T-helper 2 cell treated with Interferon-gamma antibody and Interleukin-4, amounts not matched to agents 5 μg/mL and 100 μg/mL, for 36 hours (primary cell): ENCODE measurements at regions not wholly inside any gene's neighbourhood (a gene's known extent, or its start where the extent isn't known, plus 50 kb on each side); places are given as distances from the start of the nearest gene placed in this dataset.

Source experiments
- DNase-seq: peaks from one replicate; pipeline ENCODE4 v3.0.0; 2021; ENCODE audit warnings: low spot score
- H3K27ac Mint-ChIP-seq: one replicate; pipeline ENCODE4 v1.8.0; 2021; ENCODE audit warnings: mild to moderate bottlenecking, mixed read lengths
- H3K27me3 Mint-ChIP-seq: one replicate; pipeline ENCODE4 v1.8.0; 2021; ENCODE audit warnings: low read depth, mixed read lengths
- H3K36me3 Mint-ChIP-seq: one replicate; pipeline ENCODE4 v1.8.0; 2021; ENCODE audit warnings: low read depth, mixed read lengths
- H3K4me1 Mint-ChIP-seq: one replicate; pipeline ENCODE4 v1.8.0; 2021; ENCODE audit warnings: low read depth, mixed read lengths
- H3K4me3 Mint-ChIP-seq: one replicate; pipeline ENCODE4 v1.8.0; 2022; ENCODE audit warnings: mild to moderate bottlenecking, moderate library complexity, mixed read lengths
- H3K9me3 Mint-ChIP-seq: one replicate; pipeline ENCODE4 v1.8.0; 2021; ENCODE audit warnings: mixed read lengths

- H3K9me3 Mint-ChIP-seq = peaks cover 31% of the 10 kb centered on the region
- no peaks in the 10 kb centered on the region for H3K4me1 Mint-ChIP-seq
- no peak overlapping the region for H3K4me3 Mint-ChIP-seq
- no peak for DNase-seq
- no peak overlapping the region for H3K27ac Mint-ChIP-seq
- H3K36me3 Mint-ChIP-seq = peaks cover 47% of the 10 kb centered on the region
- H3K27me3 Mint-ChIP-seq = no peaks in the 10 kb centered on the region
These were observed 283.5 kb upstream of the RGS6 start for GRCh38 chr14:71648725-71649124.

GRCh38 chr14:71650187-71650755 lies 282.0 kb upstream of the RGS6 start:
- Mint-ChIP-seq H3K9me3 (peaks cover 39% of the 10 kb centered on the region), H3K4me1 (peaks cover 2% of the 10 kb centered on the region), H3K4me3 (no peak overlapping the region), H3K36me3 (peaks cover 56% of the 10 kb centered on the region), H3K27me3 (no peaks in the 10 kb centered on the region), H3K27ac (no peak overlapping the region)
- no peak for DNase-seq

- no peak for DNase-seq
- H3K4me1 Mint-ChIP-seq = peaks cover 5% of the 10 kb centered on the region
- no peaks in the 10 kb centered on the region for H3K27me3 Mint-ChIP-seq
- H3K27ac Mint-ChIP-seq = no peak overlapping the region
- peaks cover 60% of the 10 kb centered on the region for H3K36me3 Mint-ChIP-seq
- H3K4me3 Mint-ChIP-seq = no peak overlapping the region
- H3K9me3 Mint-ChIP-seq = peaks cover 39% of the 10 kb centered on the region
These were observed 281.0 kb upstream of the RGS6 start for GRCh38 chr14:71651228-71651627.

GRCh38 chr14:71652368-71652767 lies 279.9 kb upstream of the RGS6 start:
- no peak for DNase-seq
- Mint-ChIP-seq H3K27me3 (no peaks in the 10 kb centered on the region), H3K4me3 (no peak overlapping the region), H3K27ac (no peak overlapping the region), H3K36me3 (peaks cover 59% of the 10 kb centered on the region), H3K9me3 (peaks cover 39% of the 10 kb centered on the region), H3K4me1 (peaks cover 5% of the 10 kb centered on the region)

GRCh38 chr14:71654810-71655209 lies 277.4 kb upstream of the RGS6 start:
- Mint-ChIP-seq H3K9me3 (peaks cover 39% of the 10 kb centered on the region), H3K27ac (no peak overlapping the region), H3K4me3 (no peak overlapping the region), H3K36me3 (peaks cover 57% of the 10 kb centered on the region), H3K4me1 (peaks cover 18% of the 10 kb centered on the region), H3K27me3 (no peaks in the 10 kb centered on the region)
- no peak for DNase-seq

GRCh38 chr14:71658261-71658860 lies 273.9 kb upstream of the RGS6 start:
- Mint-ChIP-seq H3K27ac (peak overlapping the region; percentile 38), H3K9me3 (peaks cover 11% of the 10 kb centered on the region), H3K27me3 (no peaks in the 10 kb centered on the region), H3K36me3 (peaks cover 45% of the 10 kb centered on the region), H3K4me3 (peak overlapping the region; percentile 54), H3K4me1 (peaks cover 27% of the 10 kb centered on the region)
- DNase-seq = no peak

- Mint-ChIP-seq H3K9me3 (peaks cover 3% of the 10 kb centered on the region), H3K36me3 (peaks cover 44% of the 10 kb centered on the region), H3K27me3 (no peaks in the 10 kb centered on the region), H3K4me3 (peak overlapping the region; percentile 32), H3K27ac (no peak overlapping the region), H3K4me1 (peaks cover 27% of the 10 kb centered on the region)
- DNase-seq = no peak
These were observed 273.1 kb upstream of the RGS6 start for GRCh38 chr14:71659159-71659558.

- no peak for DNase-seq
- Mint-ChIP-seq H3K36me3 (peaks cover 31% of the 10 kb centered on the region), H3K4me3 (no peak overlapping the region), H3K9me3 (no peaks in the 10 kb centered on the region), H3K4me1 (peaks cover 33% of the 10 kb centered on the region), H3K27me3 (no peaks in the 10 kb centered on the region), H3K27ac (no peak overlapping the region)
These were observed 270.8 kb upstream of the RGS6 start for GRCh38 chr14:71661441-71661840.

GRCh38 chr14:71662291-71662790 lies 269.9 kb upstream of the RGS6 start:
- no peak for DNase-seq
- Mint-ChIP-seq H3K9me3 (no peaks in the 10 kb centered on the region), H3K27ac (no peak overlapping the region), H3K4me3 (no peak overlapping the region), H3K36me3 (peaks cover 36% of the 10 kb centered on the region), H3K4me1 (peaks cover 34% of the 10 kb centered on the region), H3K27me3 (no peaks in the 10 kb centered on the region)

GRCh38 chr14:71665157-71665556 lies 267.1 kb upstream of the RGS6 start:
- Mint-ChIP-seq H3K4me3 (no peak overlapping the region), H3K36me3 (peaks cover 42% of the 10 kb centered on the region), H3K4me1 (peaks cover 24% of the 10 kb centered on the region), H3K27ac (no peak overlapping the region), H3K27me3 (no peaks in the 10 kb centered on the region), H3K9me3 (no peaks in the 10 kb centered on the region)
- DNase-seq = no peak

GRCh38 chr14:71665781-71666180 lies 266.4 kb upstream of the RGS6 start:
- H3K27ac Mint-ChIP-seq = no peak overlapping the region
- peaks cover 44% of the 10 kb centered on the region for H3K36me3 Mint-ChIP-seq
- H3K27me3 Mint-ChIP-seq = no peaks in the 10 kb centered on the region
- H3K4me3 Mint-ChIP-seq = no peak overlapping the region
- DNase-seq = no peak
- no peaks in the 10 kb centered on the region for H3K9me3 Mint-ChIP-seq
- H3K4me1 Mint-ChIP-seq = peaks cover 23% of the 10 kb centered on the region

- Mint-ChIP-seq H3K4me1 (peaks cover 32% of the 10 kb centered on the region), H3K27me3 (no peaks in the 10 kb centered on the region), H3K36me3 (peaks cover 45% of the 10 kb centered on the region), H3K9me3 (no peaks in the 10 kb centered on the region), H3K4me3 (no peak overlapping the region), H3K27ac (no peak overlapping the region)
- DNase-seq = no peak
These were observed 265.6 kb upstream of the RGS6 start for GRCh38 chr14:71666571-71667145.

GRCh38 chr14:71668186-71668912 lies 263.9 kb upstream of the RGS6 start:
- no peak for DNase-seq
- Mint-ChIP-seq H3K27ac (peak overlapping the region; percentile 17), H3K4me3 (no peak overlapping the region), H3K9me3 (no peaks in the 10 kb centered on the region), H3K27me3 (no peaks in the 10 kb centered on the region), H3K4me1 (peaks cover 27% of the 10 kb centered on the region), H3K36me3 (peaks cover 47% of the 10 kb centered on the region)

- Mint-ChIP-seq H3K36me3 (peaks cover 51% of the 10 kb centered on the region), H3K27ac (no peak overlapping the region), H3K4me3 (no peak overlapping the region), H3K9me3 (no peaks in the 10 kb centered on the region), H3K4me1 (peaks cover 15% of the 10 kb centered on the region), H3K27me3 (no peaks in the 10 kb centered on the region)
- no peak for DNase-seq
These were observed 259.6 kb upstream of the RGS6 start for GRCh38 chr14:71672596-71672995.
